NB4 (cell line): ENCODE measurements at regions not wholly inside any gene's neighbourhood (a gene's known extent, or its start where the extent isn't known, plus 50 kb on each side); places are given as distances from the start of the nearest gene placed in this dataset.
A peak's percentile ranks its signal among the peaks of the same experiment; 100 is the strongest.

Experiments
- POLR2A ChIP-seq: IDR thresholded peaks from 2 replicates; pipeline ENCODE4 v1.6.1; 2011; ENCODE audit warnings: mild to moderate bottlenecking; ENCODE audit not compliant: insufficient read length; ENCODE audit errors: extremely low read depth
- TF ChIP-seq, protein P1 (sequence below): IDR thresholded peaks from one replicate; pipeline ENCODE4 v1.5.1; 2012; ENCODE audit warnings: low read depth, low read length
- TF ChIP-seq, protein P2 (sequence below): IDR thresholded peaks from 2 replicates; pipeline ENCODE4 v1.6.1; 2011; ENCODE audit warnings: low read depth, low read length

DNA sequence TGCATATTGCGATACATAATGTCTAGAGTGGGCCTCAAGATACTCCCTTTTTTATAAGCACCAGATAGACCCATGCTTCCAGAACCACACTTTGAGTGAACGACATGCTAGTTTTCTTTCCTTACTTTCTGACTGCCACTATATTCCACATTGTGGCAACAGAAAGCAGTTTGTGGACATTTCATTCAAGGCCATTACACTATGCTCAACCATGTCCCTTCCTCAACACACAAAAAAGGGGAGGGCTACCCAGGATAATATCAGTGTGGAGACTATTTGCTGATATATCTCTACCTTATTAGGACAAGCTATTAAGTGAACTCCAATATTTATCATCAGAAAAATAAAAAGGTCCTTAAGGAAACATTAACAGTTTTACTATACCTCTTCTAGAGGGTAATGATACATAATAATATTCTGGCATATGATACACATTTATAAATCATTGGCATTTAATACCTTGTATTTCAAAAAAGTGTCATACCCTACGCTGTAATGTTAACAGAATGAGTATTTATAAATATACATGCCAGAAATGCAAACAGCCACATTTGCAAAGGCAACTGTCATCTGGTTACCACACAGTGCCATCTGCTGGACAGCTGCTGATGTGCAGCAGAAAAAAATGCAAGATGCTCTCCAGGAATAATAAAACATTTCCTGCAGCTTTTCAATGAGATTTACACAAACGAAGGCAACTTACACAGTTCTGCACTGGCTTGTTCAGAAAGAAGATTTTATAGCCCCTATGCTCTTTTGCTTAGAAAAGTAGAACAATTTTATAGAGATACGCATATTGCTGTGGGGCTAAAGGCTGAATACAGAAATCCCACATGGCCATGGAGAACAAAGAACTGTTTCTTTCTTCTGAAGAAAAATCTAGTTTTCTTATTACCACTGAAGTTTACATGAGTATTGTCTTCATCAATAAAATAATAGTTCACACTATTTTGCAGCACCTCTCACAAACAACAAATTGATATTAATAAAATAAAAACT lies 182.2 kb upstream of the GRIP1 start:
- TF ChIP-seq, protein P1, sequence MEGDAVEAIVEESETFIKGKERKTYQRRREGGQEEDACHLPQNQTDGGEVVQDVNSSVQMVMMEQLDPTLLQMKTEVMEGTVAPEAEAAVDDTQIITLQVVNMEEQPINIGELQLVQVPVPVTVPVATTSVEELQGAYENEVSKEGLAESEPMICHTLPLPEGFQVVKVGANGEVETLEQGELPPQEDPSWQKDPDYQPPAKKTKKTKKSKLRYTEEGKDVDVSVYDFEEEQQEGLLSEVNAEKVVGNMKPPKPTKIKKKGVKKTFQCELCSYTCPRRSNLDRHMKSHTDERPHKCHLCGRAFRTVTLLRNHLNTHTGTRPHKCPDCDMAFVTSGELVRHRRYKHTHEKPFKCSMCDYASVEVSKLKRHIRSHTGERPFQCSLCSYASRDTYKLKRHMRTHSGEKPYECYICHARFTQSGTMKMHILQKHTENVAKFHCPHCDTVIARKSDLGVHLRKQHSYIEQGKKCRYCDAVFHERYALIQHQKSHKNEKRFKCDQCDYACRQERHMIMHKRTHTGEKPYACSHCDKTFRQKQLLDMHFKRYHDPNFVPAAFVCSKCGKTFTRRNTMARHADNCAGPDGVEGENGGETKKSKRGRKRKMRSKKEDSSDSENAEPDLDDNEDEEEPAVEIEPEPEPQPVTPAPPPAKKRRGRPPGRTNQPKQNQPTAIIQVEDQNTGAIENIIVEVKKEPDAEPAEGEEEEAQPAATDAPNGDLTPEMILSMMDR: peak; percentile 96
- TF ChIP-seq POLR2A: no peak
- TF ChIP-seq, protein P2, sequence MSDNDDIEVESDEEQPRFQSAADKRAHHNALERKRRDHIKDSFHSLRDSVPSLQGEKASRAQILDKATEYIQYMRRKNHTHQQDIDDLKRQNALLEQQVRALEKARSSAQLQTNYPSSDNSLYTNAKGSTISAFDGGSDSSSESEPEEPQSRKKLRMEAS: no peak
